Stimulated activated CD8-positive, alpha-beta memory T cell treated with anti-CD3 and anti-CD28 coated beads, Interleukin-2, amount 100 ng/mL, for 48 hours (primary cell): ENCODE measurements at regions not wholly inside any gene's neighbourhood (a gene's known extent, or its start where the extent isn't known, plus 50 kb on each side); places are given as distances from the start of the nearest gene placed in this dataset.
"Not testable (repeated sequence)": the region's sequence is repeated elsewhere in the genome, so short reads cannot be mapped to it uniquely, and the experiment has no call there.

Source experiments
- DNase-seq, 2 donors: peaks; one replicate each; pipeline ENCODE4 v3.0.0-alpha.2; 2020; ENCODE audit warnings: low read depth in 2 of 2

DNA sequence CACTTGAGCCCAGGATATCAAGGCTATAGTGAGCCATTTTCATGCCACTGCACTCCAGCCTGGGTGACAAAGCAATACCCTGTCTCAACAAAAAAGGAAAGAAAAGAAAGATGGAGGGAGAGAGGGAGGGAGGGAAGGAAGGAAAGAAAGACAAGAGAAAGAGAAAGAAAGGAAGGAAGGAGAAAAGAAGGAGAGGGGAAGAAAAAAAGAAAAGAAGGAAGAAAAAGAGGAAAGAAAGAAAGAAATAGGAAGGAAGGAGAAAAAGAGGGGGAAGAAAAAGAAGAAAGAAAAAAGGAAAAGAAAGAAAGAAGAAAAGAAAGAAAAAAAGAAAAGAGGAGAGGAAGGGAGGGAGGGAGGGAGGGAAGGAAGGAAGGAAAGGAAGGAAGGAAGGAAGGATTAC lies 321.5 kb upstream of the CNTNAP2 start:
- DNase-seq: no peak

DNA sequence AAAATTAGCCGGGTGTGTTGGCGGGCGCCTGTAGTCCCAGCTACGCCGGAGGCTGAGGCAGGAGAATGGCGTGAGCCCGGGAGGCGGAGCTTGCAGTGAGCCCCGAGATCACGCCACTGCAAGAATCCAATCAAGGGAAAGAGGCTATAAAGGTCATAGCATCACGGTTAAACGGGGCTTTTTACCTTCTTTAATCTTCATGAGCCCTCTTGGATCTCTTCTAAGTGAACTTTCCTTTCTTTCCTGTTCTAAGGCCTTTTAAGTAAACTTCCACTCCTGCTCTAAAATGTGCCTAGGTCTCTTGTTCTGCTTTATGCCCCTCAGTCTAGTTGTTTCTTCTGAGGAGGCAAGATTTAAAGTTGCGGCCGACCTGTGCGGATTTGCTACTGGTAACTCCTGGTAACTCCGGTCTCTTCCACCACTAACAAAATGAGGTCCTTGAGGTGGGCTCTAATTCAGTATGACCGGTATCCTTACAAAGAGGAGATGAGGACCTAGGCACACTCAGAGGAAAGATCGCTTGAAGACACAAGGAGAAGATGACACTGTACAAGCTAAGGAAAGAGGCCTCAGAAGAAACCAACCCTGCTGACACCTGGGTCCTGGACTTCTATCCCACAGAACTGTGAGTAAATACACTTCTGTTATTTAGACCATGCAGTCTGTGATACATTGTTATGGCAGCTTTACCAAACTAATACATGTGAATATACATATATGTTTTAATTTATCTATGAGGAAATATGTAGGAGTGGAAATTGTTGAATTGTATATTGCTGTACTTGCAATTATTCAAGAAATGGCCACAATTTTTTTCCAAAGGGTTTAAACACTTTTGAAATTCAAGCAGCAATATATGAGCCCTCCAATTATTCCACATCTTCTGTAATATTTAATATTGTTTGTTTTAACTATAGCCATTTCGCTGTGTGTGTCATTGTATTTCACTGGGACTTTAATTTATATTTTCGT lies 331.5 kb upstream of the CNTNAP2 start:
- no peak for DNase-seq

DNA sequence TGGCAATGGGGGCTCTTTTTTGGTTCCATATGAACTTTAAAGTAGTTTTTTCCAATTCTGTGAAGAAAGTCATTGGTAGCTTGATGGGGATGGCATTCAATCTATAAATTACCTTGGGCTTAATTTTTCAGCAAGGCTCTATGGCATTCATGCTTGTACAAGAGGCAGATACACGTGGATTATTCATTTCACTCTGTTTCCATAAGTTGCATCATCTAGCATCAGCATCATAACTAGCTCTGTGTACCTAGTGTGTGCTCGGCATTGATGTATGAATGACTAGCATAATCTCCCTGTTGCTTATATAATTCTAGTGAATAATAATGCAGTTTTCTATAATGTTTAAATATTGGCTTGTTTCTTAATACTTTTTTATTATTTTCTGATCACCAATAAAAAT lies 335.2 kb upstream of the CNTNAP2 start:
- not testable (repeated sequence) for DNase-seq

DNA sequence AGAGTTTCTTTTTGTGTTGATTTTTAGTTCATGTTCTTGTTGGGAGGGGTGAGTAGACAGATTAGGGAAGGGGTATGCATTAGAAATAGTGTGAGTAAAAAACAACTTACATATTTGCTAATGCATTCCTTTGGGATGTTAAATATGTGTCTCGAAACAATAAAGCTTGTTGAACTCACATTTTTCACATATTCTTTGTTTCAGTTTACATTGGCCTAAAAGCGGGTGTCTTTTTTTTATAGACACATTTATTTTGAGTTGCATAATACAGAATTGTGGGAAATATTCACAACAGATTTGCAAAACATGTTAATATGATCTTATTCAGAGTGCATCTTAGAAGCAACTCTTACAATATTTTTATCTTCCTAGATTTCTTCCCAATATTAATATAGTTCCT lies 337.5 kb upstream of the CNTNAP2 start:
- no peak for DNase-seq

DNA sequence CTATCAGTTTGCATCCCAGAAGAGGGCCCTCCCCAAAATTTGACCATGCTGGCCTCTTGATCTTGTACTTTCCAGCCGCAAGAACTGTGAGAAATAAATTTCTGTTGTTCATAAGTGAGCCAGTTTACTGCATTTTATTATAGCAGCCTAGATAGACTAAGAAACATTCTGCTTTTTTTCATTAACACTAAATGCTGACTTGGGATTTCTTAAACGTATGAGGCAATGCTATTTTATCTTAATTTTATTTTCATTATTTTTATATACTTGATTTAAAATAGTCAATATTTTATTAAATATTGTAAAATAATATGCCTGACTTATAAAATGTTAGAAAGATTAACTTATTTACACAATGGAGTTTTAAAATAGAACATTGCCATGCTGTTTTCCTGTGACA lies 341.8 kb upstream of the CNTNAP2 start:
- DNase-seq: no peak

DNA sequence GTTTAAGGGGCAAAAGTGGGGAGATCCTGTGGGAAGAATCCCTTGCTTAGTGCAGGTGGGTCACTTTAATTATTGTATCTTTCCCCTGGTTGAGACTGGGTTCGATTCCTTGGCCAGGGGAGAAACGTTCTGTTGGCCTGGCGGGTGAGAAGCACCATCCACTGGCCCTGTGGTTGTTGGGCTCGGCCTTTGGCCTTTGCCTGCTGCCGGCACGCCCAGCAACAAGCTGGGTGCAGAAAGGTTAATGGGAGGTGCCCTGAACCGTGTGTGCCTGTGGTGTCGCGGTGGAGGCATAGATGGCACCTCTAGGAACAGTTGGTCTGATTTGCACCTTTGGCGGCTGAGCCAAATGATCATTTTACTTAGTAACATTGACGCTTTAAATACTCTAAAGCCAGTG lies 363.6 kb upstream of the CNTNAP2 start:
- no peak for DNase-seq

DNA sequence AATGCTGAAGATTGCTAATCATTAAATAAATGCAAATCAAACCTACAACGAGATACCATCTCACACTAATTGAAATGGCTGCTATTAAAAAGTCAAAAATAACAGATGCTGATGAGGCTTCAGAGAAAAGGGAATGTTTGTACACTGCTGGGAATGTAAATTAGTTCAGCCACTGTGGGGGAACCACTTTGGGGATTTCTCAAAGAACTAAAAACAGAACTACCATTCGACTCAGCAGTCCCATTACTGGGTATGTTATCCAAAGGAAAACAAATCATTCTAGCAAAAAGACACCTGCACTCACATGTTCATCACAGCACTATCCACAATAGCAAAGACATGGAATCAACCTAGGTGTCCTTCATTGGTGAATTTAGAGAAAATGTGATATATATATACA lies 379.0 kb upstream of the CNTNAP2 start:
- no peak for DNase-seq

DNA sequence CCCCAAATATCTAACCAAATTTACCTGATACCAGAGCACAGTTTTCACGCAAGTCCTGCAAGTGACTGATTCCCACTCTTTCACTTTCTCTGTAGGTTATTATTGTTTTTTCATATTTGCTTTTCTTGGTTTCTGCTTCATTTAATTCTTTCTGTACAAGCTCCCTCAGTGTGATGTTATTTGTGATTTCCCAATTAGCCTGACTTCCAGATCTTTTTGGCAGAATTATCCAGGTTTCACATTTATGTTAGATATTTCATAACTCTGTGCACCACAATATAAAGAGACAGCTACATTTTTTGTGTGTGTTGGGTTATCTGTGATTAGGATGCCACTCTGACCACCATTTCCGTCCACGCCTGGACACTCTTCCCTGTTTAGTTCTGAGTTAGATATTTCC lies 381.5 kb upstream of the CNTNAP2 start:
- DNase-seq: no peak

DNA sequence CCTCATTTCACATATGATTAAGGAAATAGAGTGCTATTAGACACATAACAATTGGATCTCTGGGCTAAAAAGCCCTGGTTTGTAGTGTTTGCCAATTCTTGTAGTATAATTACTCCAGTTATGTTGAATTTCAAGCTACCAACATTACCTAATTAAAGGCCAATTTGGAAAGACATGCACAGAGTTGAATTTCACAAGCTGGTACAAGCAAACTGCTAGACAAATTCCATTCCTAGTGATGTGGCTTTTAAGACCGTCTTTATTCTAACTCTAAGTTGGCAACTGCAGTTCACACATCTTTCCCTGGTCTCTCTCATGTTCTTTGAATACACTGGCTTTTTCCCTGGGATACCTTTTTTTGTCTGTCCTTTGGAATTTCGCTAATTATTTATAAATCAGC lies 384.1 kb upstream of the CNTNAP2 start:
- DNase-seq: no peak

DNA sequence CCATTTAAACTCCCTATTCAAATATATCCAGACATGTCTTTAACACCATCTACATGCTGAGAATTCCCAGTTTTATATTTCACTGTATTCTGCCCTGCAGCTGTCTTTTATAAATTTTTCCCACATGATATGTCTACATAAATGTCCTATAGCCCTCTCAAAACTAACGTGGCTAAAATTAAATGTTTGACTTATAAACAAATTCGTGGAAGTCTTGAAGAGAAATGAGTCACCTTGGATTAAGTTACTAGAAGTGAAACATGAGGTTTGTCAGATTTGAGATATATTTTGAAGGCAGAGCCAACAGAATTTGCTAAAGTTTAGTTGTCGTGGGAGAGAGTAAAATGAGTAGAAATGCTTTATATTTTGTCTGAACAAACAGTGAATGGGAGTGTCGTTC lies 386.9 kb upstream of the CNTNAP2 start:
- DNase-seq: no peak

DNA sequence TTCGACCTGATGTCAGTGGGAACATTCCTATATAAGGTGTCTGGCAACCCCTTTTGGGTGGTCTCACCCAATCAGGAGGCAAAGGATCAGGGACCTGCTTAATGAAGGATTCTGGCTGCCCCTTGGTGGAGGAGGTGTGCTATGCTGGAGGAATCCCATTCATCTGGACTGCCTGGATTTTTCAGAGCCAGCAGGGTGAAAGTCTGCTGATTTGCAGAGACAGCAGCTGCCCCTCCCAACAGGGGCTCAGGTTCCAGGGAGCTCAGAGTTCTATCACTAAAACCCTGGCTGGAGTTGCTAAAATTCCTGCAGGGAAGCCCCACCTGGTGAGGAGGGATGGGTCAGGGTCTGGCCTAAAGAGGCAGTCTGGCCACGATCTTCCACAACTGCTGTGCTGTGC lies 398.5 kb upstream of the CNTNAP2 start:
- DNase-seq: no peak

DNA sequence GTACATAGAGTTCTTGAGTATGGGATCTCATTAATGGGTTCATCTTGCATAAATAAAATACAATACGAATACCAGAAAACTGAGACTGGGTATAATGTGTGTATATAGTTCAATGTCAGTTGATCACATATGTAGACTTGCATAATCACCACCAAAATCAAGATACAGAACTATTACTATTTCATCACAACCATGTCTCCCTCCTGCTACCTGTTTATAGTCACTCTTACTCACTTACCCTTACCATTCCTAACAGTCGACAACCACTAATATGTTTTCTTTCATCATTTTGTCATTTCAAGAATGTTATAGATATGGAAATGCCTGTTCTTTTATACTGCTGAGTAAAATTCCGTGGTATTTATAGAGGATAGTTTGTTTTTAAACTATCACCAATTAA lies 416.1 kb upstream of the CNTNAP2 start:
- no peak for DNase-seq

DNA sequence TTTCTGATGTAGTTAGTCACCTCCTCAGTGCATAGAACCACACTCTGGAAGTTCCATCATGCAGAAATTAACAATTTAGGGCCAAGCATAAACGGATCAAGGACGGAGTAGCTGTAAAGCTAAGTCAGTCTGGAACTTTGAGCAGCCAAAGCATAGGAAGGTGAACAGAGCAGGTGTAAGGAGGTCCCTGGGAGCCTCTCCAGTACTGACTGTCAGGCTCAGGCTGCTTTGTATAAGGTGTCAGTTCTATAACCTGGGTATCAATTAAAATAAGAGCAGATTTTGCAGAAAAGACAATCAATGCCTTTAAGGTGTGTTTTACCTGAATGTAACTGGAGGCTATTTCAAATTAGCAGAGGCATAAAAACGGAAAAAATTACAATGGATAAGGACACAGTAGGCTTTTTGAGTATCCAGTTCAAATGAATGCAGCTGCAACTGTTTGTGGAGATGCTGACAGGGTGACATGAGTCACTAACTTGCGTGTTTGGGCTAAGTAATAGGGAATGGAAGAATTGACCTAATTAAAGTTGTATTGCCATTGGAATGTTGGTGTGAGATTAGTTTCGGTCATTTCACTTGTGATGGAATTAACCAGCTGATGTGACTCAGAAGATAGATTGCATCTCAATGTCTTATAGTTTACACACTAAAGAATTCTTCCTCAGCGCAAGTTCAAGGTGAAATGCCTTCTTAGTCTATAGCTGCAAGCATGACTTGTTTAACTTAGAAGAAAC lies 417.9 kb upstream of the CNTNAP2 start:
- DNase-seq: no peak

DNA sequence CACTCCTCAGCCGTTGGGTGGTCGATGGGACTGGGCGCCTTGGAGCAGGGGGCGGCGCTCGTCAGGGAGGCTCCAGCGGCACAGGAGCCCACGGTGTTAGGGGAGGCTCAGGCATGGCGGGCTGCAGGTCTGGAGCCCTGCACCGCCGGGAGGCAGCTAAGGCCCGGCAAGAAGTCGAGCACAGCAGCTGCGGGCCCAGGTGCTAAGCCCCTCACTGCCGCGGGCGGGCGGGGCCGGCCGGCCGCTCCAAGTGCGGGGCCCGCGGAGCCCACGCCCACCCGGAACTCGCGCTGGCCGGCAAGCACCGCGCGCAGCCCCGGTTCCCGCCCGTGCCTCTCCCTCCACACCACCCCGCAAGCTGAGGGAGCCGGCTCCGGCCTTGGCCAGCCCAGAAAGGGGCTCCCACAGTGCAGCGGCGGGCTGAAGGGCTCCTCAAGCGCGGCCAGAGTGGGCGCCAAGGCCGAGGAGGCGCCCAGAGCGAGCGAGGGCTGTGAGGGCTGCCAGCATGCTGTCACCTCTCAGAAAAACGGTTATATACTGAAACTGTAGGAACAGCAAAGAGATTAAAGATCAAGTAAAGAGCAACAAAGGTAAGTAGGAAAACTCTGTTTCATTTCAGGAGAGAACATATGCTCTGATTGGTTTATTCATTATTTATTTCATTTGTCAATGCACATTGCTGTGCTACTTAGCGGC lies 419.0 kb upstream of the CNTNAP2 start:
- DNase-seq: not testable (repeated sequence)

DNA sequence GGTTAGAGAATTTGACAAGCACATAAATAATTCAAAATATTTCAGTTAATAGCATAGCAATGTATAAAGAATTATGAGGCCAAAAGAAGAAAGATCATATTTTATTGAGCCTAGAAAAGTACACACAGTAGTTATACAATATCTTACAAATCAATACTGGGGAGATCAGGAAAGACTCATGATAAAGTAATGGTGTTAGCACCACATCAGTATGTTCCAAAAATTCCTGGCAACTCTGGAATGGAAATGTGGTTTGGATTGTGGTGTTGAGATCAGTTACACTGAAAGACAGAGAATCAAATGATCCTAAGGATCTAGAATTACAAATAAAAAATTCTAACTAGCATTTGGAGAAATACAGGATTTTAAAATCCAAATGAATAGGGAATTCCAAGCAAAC lies 420.5 kb upstream of the CNTNAP2 start:
- no peak for DNase-seq

DNA sequence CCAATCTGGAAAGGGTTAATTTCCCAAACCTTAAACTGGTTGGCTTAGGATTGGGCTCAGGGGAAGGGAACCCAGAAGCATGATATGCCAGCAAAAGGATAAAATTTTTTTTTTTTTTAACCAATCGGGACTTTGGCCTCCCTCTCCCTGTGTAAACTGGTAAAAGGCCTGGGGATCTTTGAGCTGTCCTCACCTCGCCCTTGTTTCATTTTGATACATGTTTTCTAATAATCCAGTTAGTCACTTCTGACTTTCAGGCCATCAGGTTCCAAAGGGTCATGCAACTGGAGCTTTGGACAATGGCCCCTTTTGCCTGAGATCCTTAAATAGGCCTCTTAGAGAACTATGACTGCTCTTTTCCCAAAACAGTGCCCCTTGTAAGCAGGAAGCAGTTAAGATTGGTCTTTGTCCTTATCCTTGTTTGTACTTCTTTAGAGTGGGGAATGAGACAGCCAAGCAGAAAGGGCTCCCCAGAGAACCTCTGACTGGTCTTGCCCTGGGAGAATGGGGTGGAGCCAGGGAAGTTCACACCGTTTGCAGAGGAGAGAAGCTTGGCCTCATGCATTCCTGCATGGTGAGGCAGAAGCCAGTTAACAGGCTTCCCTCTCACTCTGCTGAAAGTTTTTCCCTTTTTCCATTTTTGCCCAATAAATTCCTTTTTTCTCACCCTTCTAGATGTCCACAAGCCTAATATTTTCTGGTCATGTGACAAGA lies 424.2 kb upstream of the CNTNAP2 start:
- no peak for DNase-seq

DNA sequence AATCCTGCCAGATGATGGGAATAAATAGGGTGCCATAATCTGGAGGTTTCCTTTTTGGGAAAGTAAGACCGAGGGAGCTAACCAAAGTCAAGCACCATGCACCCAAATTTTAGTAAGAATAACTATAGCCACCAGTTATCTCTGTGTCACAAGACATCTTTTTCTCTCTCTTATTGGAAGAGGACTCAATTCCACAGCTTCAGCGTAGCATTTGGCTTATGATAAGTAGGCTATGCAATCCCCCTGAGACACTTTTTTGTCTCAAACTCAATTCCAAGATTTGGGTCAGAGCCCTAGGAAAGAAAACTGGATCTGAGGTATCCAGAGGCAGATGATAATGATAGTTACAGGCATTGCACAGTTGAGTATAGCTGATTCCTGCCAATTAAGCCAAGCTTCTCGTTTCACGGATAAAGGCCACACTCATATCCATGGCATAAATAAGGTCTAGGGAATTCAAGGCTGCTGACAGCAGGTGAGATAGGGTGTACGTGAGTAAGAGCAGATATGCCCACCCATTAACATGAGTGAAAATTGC lies 425.2 kb upstream of the CNTNAP2 start:
- no peak for DNase-seq

DNA sequence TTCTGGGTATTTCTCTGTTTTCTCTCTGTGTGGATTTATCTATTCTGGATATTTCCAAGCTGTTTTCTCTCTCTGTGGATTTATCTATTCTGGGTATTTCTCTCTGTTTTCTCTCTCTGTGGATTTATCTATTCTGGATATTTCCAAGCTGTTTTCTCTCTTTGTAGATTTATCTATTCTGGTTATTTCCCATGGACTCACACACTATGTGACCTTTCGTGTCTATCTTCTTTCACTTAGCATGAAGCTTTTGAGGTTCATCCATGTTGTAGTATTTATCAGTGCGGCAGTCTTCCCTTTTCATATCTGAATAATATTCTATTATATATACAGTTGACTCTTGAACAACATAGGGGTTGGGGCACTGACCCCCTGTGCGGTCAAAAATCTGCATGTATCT lies 435.0 kb upstream of the CNTNAP2 start:
- no peak for DNase-seq

DNA sequence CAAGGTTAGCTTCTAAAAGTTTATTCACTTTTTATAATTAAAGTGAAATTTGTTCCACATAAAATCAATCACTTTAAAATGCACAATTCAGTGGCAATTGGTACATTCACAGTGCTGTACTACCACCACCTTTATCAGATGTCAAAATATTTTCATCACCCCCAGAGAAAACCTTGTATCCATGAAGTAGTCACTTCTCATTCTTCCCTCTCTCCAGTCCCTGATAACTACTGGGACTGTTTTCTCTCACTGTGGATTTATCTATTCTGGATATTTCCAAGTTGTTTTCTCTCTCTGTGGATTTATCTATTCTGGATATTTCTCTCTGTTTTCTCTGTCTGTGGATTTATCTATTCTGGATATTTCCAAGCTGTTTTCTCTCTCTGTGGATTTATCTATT lies 435.4 kb upstream of the CNTNAP2 start:
- DNase-seq: no peak

DNA sequence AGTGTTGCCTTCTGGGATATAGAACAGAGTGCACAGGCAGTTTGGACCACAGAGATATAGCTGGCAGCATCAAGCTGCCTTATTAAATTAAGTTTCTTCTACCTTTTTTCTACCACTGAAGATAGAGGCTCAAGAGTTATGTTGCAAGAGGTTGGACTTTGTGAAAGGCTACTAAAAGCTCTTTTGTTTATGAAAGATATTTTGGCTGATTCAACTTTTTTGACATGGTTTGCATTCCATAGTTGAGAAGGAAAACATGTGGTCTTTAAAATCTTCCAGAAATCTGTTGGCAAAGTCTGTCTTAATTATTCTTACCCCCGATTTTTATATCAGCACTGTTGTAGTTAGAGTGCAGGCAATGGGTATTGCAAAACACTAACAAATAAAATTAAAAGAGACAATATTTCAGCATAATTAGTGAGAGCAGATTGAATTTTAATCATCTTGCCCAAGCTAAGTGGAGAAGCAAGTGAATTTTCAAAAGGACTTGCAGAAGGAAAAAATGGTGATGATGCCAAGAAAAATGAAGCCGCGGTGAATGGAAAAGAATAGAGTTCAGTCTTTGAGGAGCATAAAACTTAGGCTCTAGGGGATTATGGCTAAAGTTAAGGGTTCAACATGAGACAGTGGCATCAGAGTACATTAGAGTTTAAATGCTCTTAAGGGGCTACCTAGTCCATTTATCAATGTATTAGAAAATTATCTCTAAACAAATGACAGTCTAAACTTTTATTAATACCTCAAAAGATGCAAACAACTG lies 450.9 kb upstream of the CNTNAP2 start:
- no peak for DNase-seq

DNA sequence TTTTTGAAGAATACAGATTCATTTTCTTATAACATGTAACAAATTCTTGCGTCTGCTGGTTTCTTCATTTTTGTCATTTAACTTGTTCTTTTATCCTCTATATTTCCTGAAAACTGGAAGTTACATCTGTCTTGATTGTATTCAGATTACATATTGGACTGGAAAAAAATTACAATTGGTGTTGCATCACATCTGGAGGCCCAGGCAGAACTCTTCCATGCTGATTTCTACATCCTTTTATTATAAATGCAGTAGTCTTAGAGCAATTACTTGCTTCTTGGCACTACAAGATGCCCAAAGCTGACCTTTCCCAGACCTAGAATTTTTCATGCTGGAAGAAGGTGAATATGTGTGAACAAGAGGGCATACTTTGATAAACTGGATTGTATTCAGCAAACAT lies 460.9 kb upstream of the CNTNAP2 start:
- DNase-seq: no peak
